OCI-LY3 (cell line): ENCODE measurements at regions not wholly inside any gene's neighbourhood (a gene's known extent, or its start where the extent isn't known, plus 50 kb on each side); places are given as distances from the start of the nearest gene placed in this dataset.

Experiments
- EZH2phosphoT487 ChIP-seq: fragments of 200-600 bp; shearing (Covaris generic); IDR thresholded peaks from 2 replicates; pipeline ENCODE4 v1.6.1; 2018; ENCODE audit warnings: antibody characterized with exemption, mixed run types, low read depth
- TF ChIP-seq, protein P1 (sequence below): fragments of 200-600, 300-600 bp; sonication (generic); IDR thresholded peaks from 2 replicates; pipeline ENCODE4 v1.5.1; 2014; ENCODE audit warnings: antibody characterized with exemption, low read length, low read depth

DNA sequence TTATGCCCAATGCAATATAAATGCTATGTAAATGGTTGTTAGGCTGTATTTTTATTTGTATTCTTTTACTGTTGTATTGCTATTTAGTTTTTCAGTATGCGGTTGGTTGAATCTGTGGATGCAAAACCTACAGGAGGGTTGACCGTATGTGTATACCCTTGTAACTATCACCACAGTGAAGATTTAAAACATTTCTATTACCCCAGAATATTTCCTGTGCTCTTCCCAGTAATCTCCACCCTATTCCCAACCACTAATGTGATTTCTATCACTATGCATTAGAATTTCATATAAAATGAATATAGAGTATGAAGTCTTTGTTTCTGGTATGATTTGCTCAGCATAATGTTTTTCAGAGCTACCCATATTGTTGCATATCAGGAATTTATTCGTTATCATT lies 705.0 kb downstream of the MECOM start:
- TF ChIP-seq, protein P1, sequence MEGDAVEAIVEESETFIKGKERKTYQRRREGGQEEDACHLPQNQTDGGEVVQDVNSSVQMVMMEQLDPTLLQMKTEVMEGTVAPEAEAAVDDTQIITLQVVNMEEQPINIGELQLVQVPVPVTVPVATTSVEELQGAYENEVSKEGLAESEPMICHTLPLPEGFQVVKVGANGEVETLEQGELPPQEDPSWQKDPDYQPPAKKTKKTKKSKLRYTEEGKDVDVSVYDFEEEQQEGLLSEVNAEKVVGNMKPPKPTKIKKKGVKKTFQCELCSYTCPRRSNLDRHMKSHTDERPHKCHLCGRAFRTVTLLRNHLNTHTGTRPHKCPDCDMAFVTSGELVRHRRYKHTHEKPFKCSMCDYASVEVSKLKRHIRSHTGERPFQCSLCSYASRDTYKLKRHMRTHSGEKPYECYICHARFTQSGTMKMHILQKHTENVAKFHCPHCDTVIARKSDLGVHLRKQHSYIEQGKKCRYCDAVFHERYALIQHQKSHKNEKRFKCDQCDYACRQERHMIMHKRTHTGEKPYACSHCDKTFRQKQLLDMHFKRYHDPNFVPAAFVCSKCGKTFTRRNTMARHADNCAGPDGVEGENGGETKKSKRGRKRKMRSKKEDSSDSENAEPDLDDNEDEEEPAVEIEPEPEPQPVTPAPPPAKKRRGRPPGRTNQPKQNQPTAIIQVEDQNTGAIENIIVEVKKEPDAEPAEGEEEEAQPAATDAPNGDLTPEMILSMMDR, result no peak
- no peak for TF ChIP-seq EZH2phosphoT487
